Ureter (tissue), 1 donor: ENCODE measurements at regions not wholly inside any gene's neighbourhood (a gene's known extent, or its start where the extent isn't known, plus 50 kb on each side); places are given as distances from the start of the nearest gene placed in this dataset.

Experiments
- DNase-seq: peaks from one replicate; pipeline ENCODE4 v3.0.0-alpha.2; 2020; ENCODE audit warnings: low spot score
- donor health status: DM: yes; HTN: yes; CAD: no.

DNA sequence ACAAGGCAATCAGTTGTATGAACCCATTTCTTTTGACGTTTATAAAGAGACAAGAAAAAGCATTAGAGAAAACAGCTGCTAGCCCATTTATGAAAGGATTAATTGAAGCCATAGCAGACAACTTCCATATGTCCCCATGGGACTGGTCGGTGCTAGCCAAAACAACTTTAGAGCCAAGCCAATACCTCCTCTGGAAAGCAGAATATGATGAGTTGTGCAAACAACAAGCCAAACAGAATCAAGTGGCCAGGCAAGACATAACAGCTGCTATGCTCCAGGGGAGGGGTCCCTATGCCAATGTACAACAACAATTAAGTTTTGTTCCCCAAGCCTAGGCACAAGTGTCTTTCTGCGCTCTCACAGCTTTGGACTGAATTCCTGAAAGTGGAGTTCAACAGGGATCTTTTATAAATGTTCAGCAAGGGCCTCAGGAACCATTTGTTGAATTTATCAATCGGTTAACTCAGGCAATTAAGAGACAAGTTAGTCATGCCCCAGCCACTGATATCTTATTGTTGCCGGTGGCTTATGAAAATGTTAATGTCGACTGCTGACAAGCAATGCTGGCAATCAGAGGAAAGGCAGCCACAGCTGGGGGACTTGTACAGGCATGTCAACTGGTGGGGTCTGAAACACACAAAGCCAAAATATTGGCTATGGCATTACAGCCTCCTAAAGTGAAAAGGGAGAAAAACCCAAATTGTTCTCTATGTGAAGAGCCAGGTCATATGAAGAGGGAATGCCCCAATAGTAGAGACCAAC lies 1593.1 kb upstream of the TENM4 start:
- no peak for DNase-seq

DNA sequence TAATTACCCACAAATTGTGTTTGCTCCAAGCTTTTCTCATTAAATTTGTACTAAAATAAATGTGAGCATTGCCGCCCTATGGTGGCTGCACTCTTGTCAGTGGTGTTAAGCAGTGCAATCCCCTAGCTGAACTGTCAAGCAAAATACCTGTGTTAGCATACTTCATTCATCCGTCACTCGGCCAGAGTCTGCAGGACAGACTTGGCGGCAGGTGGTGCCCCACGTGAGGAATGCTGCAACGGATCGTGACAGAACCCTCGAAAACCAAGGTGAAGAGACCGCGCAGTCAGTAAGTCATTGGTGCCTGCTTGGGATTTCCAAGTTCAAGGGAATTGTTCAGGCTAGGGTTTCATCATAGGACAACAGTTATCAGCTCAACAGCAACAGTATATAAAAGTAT lies 1592.1 kb upstream of the TENM4 start:
- no peak for DNase-seq

DNA sequence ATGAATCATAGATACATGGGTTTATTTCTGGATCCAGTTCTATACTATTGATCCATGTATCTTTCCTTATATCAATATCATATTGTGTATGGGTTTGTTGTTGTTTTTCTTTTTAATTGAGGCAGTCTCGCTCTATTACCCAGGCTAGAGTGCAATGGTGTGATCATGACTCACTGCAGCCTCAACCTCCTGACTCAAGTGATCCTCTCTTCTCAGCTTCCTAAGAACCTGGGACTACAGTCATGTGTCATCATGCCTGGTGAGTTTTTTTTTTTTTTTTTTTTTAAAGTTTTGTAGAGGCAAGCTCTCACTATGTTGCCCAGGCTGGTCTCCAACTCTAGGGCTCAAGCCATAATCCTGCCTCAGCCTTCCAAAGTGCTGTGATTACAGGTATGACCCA lies 1589.4 kb upstream of the TENM4 start:
- no peak for DNase-seq

DNA sequence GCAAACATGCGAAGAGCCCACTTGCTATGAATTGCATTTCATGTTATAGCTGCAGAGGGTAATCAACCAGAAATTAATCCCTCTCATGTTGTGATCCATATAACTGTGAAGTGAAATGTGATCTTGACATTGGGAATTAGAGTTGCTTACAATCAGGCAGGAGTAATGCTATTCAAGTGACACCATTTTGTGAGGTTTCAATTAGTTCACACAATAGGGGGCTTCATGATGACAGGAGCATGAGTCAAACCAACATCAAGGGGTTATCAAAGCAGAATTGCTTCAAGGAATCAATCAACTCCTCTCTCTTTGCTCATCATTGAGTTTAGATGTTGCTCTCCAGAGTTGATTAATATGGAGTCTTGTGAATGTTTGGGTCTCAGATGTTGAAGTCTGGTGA lies 1585.2 kb upstream of the TENM4 start:
- DNase-seq: no peak

DNA sequence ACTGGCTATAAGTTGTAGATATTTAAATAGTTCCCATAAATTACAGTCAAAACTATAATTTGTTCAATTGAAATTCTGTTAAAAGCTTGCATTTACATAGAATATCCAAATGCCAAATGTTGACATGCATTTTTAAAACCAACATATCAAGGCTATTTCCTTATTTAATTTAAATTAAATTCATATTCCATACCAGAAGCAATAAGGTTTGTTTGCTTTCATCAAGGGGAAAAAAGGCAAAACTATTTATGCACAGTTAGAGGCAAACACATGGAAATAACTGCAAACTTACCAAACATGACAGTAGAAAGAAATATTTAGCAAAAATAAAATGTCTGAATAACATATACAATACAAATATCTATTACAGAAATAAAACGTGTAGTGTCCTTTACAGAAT lies 1581.2 kb upstream of the TENM4 start:
- DNase-seq: no peak

DNA sequence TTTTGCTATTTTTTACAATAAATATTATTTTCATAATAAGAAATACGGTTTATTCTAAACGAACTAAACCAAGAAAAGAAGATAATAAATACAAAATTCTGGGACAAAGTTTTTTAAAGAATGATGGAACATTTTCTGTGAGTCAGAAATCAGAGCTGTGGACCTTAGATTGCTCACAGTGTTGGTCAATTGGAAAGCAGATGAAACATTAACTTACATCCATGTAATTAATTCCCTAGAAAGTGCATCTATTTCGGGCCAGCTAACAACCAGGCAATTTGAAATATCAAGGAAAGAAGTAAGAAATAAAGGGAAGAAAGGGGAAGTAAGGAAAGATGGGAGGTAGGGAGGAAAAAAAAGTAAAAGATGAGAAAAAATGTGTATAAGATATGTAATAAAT lies 1569.8 kb upstream of the TENM4 start:
- no peak for DNase-seq

DNA sequence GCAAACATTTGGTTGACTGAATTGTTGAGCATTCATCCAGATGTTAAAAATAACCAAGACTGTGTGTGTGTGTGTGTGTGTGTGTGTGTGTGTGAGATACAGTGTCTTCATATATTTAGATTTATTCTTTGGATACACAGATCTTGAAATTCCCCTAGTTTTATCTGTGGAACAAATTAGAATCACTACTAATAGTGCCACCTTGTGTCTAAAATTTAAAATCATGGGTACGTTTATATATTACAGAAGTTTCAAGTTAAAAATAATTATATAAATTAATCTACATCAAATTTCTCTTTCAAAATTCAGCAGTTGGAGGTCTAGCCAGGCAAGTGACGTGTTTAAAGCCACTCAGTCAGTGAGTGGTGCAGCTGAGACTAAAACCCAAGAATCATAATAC lies 1566.2 kb upstream of the TENM4 start:
- no peak for DNase-seq

DNA sequence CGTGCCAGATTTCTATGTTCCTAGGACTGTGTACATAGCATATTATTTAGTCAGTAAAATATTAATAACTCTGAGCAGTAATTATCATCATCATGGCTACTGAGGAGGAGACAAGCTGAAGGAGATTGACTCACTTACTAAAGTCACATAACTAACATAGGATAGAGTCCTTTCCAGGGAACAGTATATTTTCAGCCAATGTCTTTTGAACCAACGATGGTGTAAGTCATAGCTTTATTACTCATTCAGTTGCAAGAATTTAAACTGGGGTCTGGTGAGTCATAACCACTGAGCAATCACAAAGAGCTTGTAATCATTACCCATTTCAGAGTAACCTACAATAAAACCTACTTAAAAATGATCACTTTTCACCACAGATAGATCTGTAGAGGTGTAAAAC lies 1564.8 kb upstream of the TENM4 start:
- DNase-seq: no peak

DNA sequence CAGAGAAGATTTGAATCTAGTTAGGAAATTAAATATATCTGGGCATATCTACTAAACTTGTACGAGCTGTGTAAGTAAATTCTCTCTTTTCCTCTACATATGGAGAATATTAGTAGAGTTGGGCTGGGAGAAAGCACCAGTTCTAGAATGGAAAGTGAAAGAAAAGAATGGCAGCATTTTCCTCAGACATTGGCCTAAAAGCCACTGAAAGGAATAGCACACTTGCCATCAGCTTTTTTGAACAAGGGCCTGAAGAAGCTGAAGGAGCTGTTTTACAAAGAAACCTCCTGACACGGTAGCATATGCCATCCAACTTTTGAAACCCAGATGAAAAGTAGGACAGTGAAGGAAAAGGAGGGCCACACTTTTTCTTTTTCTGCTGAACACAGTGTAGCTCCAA lies 1563.7 kb upstream of the TENM4 start:
- DNase-seq: no peak

DNA sequence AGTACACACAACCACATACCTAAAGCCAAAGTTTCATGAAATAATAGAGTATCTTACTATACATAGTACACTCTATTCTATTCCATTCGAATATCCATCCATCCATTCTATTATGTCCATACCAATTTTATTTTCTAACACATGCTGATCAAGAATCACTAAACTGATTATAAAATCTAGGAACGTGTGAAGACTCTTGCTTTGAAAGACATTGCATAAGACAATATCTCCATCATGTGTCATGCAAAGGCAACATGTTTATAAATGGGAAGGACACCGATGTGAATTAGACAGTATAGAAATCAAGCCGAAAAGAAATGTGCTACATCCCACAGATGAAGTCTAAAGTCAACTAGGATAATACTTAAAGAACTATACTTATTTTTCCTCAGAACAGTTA lies 1561.5 kb upstream of the TENM4 start:
- DNase-seq: no peak

DNA sequence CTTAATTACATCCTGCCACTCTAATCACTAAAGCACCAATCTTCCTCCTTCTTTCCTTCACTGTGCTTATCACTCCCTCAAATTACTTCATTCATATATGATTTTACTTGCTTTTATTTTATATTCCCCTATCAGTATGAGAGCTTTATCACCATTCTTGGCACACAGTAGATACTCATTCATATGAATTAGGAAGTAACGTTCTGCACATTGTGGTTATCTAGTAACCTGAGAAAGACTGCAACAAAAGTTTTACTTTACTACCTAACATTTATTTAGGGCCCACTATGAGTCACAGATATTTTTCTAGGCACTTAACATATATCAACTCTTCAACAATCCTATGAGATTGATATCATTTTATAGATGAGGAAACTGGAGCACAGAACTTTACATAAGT lies 1559.9 kb upstream of the TENM4 start:
- no peak for DNase-seq

DNA sequence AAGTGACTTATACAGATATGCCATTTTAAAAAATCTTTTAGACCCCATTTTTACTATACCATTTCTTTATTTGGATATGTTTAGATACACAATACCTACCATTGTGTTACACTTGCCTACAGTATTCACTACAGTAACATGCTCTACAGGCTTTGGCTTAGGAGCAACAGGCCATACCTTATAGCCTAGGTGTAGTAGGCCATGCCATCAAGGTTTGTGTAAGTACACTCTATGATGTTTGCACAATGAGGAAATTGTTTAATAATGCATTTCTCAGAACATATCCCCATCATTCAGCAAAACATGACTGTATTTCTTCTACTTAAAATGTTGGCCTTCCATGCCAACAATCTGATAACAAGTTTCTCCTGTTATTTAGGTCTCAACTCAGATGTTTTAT lies 1559.5 kb upstream of the TENM4 start:
- DNase-seq: no peak

DNA sequence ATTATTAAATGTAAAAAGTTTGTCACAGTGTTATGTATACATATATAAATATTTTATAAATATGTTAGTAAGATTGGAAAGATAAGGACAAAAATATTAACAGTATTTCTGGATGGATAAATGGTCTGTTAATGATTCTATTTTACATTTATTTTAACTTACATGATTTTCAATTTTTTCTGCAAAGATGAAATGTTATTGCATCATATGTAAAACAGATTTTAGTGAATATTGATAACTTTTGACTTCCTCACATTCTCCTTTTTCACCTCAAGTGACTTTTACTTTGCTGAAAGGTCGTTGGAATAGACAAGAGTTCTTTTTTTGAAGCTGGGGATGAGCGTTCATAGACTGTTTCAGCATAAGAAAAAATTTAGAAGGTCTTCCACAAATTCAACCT lies 1554.7 kb upstream of the TENM4 start:
- no peak for DNase-seq

DNA sequence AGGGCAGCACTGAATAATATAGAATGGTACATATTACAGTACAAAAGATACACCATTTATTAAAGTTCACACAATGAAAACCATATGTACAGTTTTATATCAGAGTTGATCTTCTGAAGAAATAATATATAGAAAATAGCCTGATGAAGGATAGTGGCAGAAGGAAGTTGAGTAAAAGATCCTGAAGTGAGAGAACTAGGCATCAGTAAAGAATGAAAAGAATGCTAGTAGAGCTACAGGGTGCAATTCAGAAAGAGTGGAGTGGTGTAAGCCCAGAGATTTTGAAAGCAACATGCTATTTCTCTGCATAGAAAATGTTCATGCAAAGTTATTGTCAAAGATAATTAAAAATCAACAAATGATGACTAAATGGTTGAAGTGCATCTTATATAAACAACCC lies 1552.7 kb upstream of the TENM4 start:
- no peak for DNase-seq

DNA sequence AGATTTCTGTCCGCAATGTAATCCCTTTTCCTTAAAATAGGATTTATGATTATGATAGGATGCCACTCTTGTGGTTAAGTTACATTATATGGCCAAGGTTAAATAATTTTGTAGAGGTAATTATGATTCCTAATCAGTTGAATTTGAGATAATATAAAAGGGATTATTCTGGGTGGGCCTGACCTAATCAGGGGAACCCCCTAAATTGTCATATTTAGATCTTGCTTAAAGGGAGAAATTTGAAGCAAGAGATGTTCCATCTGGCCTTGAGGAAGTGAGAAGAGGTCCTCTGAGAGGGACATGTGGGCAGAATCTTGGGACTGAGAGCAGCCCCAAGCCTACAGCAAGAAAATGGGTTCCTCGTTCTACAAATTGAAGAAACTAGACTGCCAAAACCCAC lies 1550.1 kb upstream of the TENM4 start:
- DNase-seq: no peak

DNA sequence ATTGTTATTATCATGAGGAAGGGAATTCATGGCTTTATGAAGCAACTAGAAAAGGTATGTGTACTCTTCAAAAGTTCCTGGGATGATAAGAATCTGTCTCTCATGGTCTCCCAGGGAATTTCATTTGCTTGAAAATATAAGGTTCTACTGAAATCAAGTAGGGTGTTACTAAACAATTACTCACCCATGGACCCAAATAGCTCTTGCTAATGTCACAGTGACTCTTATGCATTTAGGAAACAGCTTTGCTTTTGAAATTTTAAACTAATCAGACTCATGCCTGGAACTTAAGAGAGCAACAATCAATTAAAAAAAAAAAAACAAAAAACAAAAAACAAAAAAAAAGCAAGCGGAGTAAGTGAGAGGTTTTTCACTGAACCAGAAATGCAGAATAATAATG lies 1546.3 kb upstream of the TENM4 start:
- no peak for DNase-seq

DNA sequence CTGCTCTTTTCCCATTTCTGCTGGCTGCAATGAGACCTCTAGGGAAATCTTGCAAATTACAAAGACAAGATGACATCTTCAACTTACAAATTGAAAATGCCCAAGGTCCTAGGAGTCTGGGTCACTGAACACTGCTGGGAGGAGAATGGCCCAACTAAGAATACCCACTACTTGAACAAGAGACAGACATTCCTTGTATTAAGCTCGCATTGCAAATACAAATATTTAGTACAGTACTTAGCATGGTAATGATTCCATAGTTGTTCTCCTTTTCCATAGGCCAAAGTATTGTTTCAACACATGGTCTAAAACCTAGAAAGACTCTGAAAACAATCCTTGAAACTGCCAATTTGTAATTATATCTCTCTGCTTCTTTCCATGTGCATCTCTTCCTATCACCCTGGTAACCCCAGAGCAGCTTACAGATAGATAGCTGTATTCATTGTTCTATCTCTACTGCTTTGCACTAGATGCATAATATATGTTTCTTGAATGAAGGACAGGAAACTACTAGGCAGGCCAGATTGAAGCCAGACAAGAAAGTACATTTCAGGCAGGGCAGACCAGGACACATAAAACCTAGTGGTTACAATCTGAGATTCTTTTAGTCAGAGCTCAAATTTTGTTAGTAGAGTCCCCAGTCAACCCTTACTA lies 1545.7 kb upstream of the TENM4 start:
- no peak for DNase-seq

DNA sequence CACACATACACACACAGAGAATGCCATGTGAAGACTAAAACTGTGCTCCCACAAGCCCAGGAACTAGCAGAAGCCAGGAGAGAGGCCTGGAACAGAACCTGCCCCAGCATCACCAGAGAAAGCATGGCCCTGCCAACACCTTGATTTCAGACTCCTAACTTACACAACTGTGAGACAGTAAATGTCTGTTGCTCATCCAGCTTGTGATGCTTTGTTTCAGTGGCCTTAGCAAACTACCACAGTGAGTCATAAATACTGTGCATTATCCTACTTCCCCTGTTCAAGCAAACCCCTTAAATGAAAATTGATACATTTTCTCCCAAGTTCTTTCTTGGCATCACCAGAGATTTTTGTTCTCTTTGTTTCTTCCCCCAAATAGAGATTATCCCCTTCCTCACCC lies 1539.4 kb upstream of the TENM4 start:
- no peak for DNase-seq

DNA sequence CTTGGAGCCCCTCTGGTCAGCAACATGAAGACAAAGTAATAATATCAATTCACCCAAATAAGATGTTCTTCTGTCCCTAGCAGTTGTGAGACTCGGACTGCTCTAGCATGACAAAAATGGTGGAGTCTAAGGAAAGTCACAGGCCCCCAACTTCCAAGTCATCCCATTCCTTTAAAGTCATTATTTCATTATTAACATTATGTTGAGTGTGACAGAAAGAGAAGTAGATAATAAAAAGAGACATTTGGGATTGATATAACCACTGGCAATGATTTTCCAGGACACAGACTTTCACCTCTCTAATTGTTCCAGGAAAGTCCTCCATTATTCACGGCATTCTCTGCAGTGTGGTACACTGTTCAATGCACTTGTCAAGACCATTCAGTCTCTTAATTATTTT lies 1533.0 kb upstream of the TENM4 start:
- no peak for DNase-seq

DNA sequence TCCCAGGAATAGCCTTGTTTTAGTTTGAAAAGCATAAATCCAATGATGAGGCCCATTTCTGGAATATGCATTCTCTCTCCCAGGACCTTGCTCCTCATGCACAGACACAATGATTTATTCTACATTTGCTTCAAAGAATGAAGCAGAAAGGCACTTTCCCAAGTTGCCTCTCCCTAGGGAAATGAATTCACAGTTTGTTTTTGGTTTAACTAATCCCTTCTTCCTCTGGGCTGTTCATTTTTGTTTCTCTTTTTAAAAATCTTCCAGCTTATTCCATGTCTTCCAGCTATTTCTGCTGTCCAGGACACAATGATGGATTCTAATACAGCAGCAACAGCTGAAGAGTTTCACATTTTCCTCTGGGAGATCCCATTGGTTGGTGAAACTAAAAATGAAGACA lies 1529.2 kb upstream of the TENM4 start:
- no peak for DNase-seq

DNA sequence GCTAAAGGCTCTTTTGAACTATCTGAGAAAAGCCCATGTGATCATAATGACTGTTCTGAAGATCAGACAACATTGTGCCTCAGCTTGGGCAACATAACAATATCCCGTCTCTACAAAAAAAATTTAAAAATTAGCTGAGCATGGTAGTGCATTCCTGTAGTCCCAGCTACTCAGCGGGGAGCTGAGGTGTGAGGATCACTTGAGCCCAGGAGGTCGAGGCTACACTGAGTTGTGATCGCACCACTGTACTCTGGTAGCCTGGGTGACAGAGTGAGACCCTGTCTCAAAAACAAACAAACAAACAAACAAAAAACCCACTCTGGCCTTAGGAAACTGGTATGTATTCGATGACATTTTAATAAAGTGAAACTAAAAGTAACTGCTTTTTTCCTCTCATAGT lies 1526.8 kb upstream of the TENM4 start:
- no peak for DNase-seq

DNA sequence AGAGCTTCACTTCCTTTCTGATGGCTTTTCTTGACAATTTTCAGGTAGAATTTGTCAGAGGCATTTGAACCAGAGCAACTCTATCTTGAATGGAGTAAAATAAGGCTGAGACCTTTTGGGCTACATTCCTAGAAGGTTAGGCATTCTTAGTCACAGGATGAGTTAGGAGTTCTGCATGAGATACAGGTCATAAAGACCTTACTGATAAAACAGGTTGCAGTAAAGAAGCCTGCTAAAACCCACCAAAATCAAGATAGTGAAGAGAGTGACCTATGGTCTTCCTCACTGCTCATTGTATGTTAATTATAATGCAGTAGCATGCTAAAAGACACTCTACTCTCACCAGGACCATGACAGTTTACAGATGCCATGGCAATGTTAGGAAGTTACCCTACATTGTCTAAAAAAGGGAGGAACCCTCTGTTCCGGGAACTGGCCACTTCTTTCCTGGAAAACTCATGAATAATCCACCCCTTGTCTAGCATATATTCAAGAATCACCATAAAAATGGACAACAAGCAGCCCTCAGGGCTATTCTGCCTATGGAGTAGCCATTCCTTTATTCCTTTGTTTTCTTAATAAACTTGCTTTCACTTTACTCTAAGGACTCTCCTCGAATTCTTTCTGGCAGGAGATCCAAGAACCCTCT lies 1519.7 kb upstream of the TENM4 start:
- DNase-seq: no peak

DNA sequence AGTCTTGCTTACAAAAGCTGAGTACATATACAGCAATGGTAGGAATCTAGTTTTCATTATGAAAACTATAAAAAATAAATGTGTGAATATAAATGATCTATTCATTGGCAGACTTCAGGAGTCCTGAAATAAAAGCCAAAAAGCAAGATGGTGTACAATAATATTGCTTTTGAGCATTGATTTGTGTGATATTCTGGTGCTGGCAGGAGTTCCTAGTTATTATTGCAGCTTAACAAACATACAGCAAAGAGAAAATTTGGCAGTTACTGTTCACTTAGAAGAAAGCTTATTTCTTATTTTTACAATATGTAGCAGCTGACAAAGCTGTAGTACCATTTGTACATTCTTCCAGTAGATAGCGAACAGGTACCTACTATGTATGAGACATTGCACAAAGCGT lies 1518.9 kb upstream of the TENM4 start:
- no peak for DNase-seq
